HepG2 (cell line): ENCODE measurements at regions not wholly inside any gene's neighbourhood (a gene's known extent, or its start where the extent isn't known, plus 50 kb on each side); places are given as distances from the start of the nearest gene placed in this dataset.
A peak's percentile ranks its signal among the peaks of the same experiment; 100 is the strongest.

Source experiments
- ATAC-seq: fragments of 200-7000 bp; cut with Tn5 transposase; 3 replicates; pipeline ENCODE4 v1.9.1; 2020; ENCODE audit warnings: mild to moderate bottlenecking, moderate library complexity
- BruUV-seq: library from RNA; stranded (reverse); fragments of 400-500 nt; replicated peaks from 2 replicates; lab custom pipeline; 2021; lab: Mats Ljungman, UMichigan
- CTCF ChIA-PET: fragments of 300-600 bp; formaldehyde crosslinking; extraction: SDS; loops from one replicate; lab custom pipeline; 2021; ENCODE audit warnings: low total read pairs, inconsistent platforms, low intra/inter-chr PET ratio; lab: Yijun Ruan, JAX
- POLR2A ChIA-PET: fragments of 350-600 bp; sonication (Branson Sonifier 250); formaldehyde crosslinking; loops from one replicate; lab custom pipeline; 2020; ENCODE audit warnings: antibody characterized with exemption, inconsistent platforms; lab: Yijun Ruan, JAX
- DNase-seq: peaks from one replicate; pipeline ENCODE4 v3.0.0-alpha.2; 2015; ENCODE audit warnings: low spot score
- FAIRE-seq: peaks from 3 replicates; lab custom pipeline; 2011; peaks lifted over from hg19 to GRCh38; lab: Jason Lieb, UNC
- H2AFZ ChIP-seq: one replicate; pipeline ENCODE4 v1.6.1; 2011; ENCODE audit warnings: low read length, inconsistent platforms
- H3K27ac ChIP-seq: fragments of 300-600 bp; 3 replicates; pipeline ENCODE4 v1.8.0; 2011; ENCODE audit warnings: mixed run types, mild to moderate bottlenecking, mixed read lengths, low read length, inconsistent platforms; ENCODE audit not compliant: insufficient read depth; ENCODE audit errors: extremely low read length
- H3K27me3 ChIP-seq, 2 experiments: fragments of 200-600 bp in 1 of 2; 2 replicates in 1 of 2; 3 replicates in 1 of 2; pipeline versions ENCODE4 v1.6.0 to v1.8.0; 2011; ENCODE audit warnings: low read length in 2 of 2, mild to moderate bottlenecking in 2 of 2, moderate library complexity in 2 of 2, inconsistent platforms in 1 of 2; ENCODE audit not compliant: insufficient read depth in 2 of 2, control insufficient read depth in 1 of 2
- H3K36me3 ChIP-seq, 2 experiments: fragments of 200-600 bp in 1 of 2; replicated peaks in 1 of 2; 2 replicates in 1 of 2; 3 replicates in 1 of 2; pipeline versions ENCODE4 v1.5.1 to v1.8.0; 2011; ENCODE audit warnings: low read length in 2 of 2, inconsistent platforms in 1 of 2; ENCODE audit not compliant: insufficient read depth in 2 of 2, control insufficient read depth in 1 of 2
- H3K4me1 ChIP-seq: 2 replicates; pipeline ENCODE4 v1.5.1; 2012; ENCODE audit warnings: low read length, inconsistent platforms; ENCODE audit not compliant: insufficient read depth
- H3K4me2 ChIP-seq: 2 replicates; pipeline ENCODE4 v1.6.0; 2011; ENCODE audit warnings: low read depth, low read length, inconsistent platforms
- H3K4me3 ChIP-seq, 3 experiments: fragments of 200-600 bp in 1 of 3; sonication (generic), shearing (Covaris generic) in 1 of 3; replicated peaks in 1 of 3; 2 replicates each; pipeline ENCODE4 v1.5.1; 2011 to 2016; ENCODE audit warnings: low read length in 3 of 3, inconsistent platforms in 2 of 3, low read depth in 2 of 3, mild to moderate bottlenecking in 2 of 3, control low read depth in 1 of 3, mixed read lengths in 1 of 3; ENCODE audit not compliant: insufficient read depth in 1 of 3
- H3K79me2 ChIP-seq: one replicate; pipeline ENCODE4 v1.6.1; 2011; ENCODE audit warnings: low read length, inconsistent platforms; ENCODE audit not compliant: insufficient read depth
- H3K9ac ChIP-seq: 2 replicates; pipeline ENCODE4 v1.6.0; 2011; ENCODE audit warnings: mild to moderate bottlenecking, low read depth, low read length, inconsistent platforms; ENCODE audit not compliant: insufficient read depth
- H3K9me3 ChIP-seq: 2 replicates; pipeline ENCODE4 v1.5.1; 2012; ENCODE audit warnings: mild to moderate bottlenecking, low read length
- H4K20me1 ChIP-seq: 2 replicates; pipeline ENCODE4 v1.6.0; 2011; ENCODE audit warnings: inconsistent platforms, mild to moderate bottlenecking, low read length, moderate library complexity; ENCODE audit not compliant: insufficient read depth
- CTCF ChIP-seq: sonication (generic); formaldehyde crosslinking; IDR thresholded peaks from 2 replicates; pipeline ENCODE4 v1.5.0; 2020; ENCODE audit warnings: mild to moderate bottlenecking, missing genetic modification reagents, moderate library complexity
- KDM2A ChIP-seq: sonication (generic); formaldehyde crosslinking; IDR thresholded peaks from 2 replicates; pipeline ENCODE4 v1.4.0; 2020; ENCODE audit warnings: low read depth, missing genetic modification reagents, borderline replicate concordance
- RAD21 ChIP-seq: fragments of 450-650 bp; formaldehyde crosslinking; IDR thresholded peaks from 2 replicates; pipeline ENCODE4 v1.5.0; 2020; ENCODE audit warnings: mild to moderate bottlenecking
- SMC3 ChIP-seq: IDR thresholded peaks from 2 replicates; pipeline ENCODE4 v1.6.1; 2011; ENCODE audit warnings: low read length, improper control_type of control experiment
- STAG1 ChIP-seq: sonication (generic); formaldehyde crosslinking; IDR thresholded peaks from 2 replicates; pipeline ENCODE4 v1.4.0; 2020; ENCODE audit warnings: missing genetic modification reagents
- ZKSCAN1 ChIP-seq: fragments of 150-350 bp; IDR thresholded peaks from 2 replicates; pipeline ENCODE4 v1.6.1; 2014; ENCODE audit warnings: low read length
- ZXDC ChIP-seq: sonication (generic); formaldehyde crosslinking; IDR thresholded peaks from 2 replicates; pipeline ENCODE4 v1.5.0; 2020; ENCODE audit warnings: mild to moderate bottlenecking, missing genetic modification reagents
- WGBS: methylation state at CpG from one replicate; pipeline ENCODE4 v1.1.6; 2017; ENCODE audit warnings: low lambda C conversion rate; 5-methylcytosine and 5-hydroxymethylcytosine counted together
- in situ Hi-C: cut with HindIII; loops from 2 replicates; pipeline ENCODE4 v1.10.0; 2017; ENCODE audit warnings: low pct_unique_long_range_greater_than_20kb; ENCODE audit not compliant: extremely low pct_ligation_motif_present
- intact Hi-C: fragments of 100-400 bp; cut with micrococcal nuclease; formaldehyde crosslinking; loops from one replicate; pipeline ENCODE4 v1.10.0; 2022; ENCODE audit not compliant: unreplicated experiment

GRCh38 chr9:117782931-117783788 is 79.0 kb downstream of the TLR4 start:
- in situ Hi-C loops (no loop called here), intact Hi-C loops (loop anchor here (10.0 kb wide), 1 partner anchor 138 kb away; no protein-coding TSS in a partner anchor)
- peak; percentile 75 for TF ChIP-seq CTCF (CRISPR knock-in tag)
- no peak for TF ChIP-seq KDM2A
- peak; percentile 66 for TF ChIP-seq RAD21 (CRISPR knock-in tag)
- TF ChIP-seq ZKSCAN1, result no peak
- peak; percentile 86 for TF ChIP-seq STAG1
- peak; percentile 63 for TF ChIP-seq SMC3
- DNase-seq (peak; percentile 23), FAIRE-seq (peak; percentile 44), ATAC-seq (peak; percentile 92)
- Histone ChIP-seq H3K27me3 (no peaks in the 10 kb centered on the region), H4K20me1 (no peaks in the 10 kb centered on the region), H3K9me3 (no peaks in the 10 kb centered on the region), H3K79me2 (no peaks in the 10 kb centered on the region), H3K36me3 (no peaks in the 10 kb centered on the region), H3K4me1 (no peaks in the 10 kb centered on the region), H3K4me2 (peak overlapping the region; percentile 51), H3K4me3 (peak overlapping the region in 1 of 3 experiments; percentile 46; a peak in 2 of 6 replicates), H3K9ac (no peak overlapping the region), H2AFZ (peak overlapping the region; percentile 74), H3K27ac (no peak overlapping the region)
- ChIA-PET POLR2A (no interaction called here), CTCF (no interaction called here)
- WGBS, result 14% methylated on average over 10 of the region's 10 CpGs
- no TSS peak for BruUV-seq

- Histone ChIP-seq H3K27me3 (no peaks in the 10 kb centered on the region), H3K79me2 (no peaks in the 10 kb centered on the region), H3K9me3 (no peaks in the 10 kb centered on the region), H3K9ac (no peak overlapping the region), H4K20me1 (no peaks in the 10 kb centered on the region), H3K4me2 (no peak overlapping the region), H3K36me3 (no peaks in the 10 kb centered on the region), H3K27ac (no peak overlapping the region), H2AFZ (no peak overlapping the region), H3K4me1 (no peaks in the 10 kb centered on the region), H3K4me3 (no peak overlapping the region)
- ChIA-PET CTCF (no interaction called here), POLR2A (no interaction called here)
- no peak for ATAC-seq
- DNase-seq, result no peak
- WGBS, result 8% methylated on average over 1 of the region's 1 CpG
- BruUV-seq, result no TSS peak
- in situ Hi-C loops, result no loop called here
- FAIRE-seq, result no peak
- intact Hi-C loops, result loop anchor here (10.0 kb wide), 1 partner anchor 139 kb away; no protein-coding TSS in a partner anchor
- no peak for TF ChIP-seq ZXDC (CRISPR knock-in tag)
These were observed 79.6 kb downstream of the TLR4 start for GRCh38 chr9:117783828-117784227.
